Smooth muscle cell (in vitro differentiated cells): ENCODE measurements at regions not wholly inside any gene's neighbourhood (a gene's known extent, or its start where the extent isn't known, plus 50 kb on each side); places are given as distances from the start of the nearest gene placed in this dataset.

Source experiments
- DNase-seq: peaks from one replicate; lab custom pipeline; 2025; ENCODE audit not compliant: unreplicated experiment; lab: John Stamatoyannopoulos, UW
- H2AFZ ChIP-seq: fragments of 200-600 bp; sonication (generic); 2 replicates; pipeline ENCODE4 v1.6.0; 2016; ENCODE audit warnings: antibody characterized with exemption, low read depth, mild to moderate bottlenecking
- H3F3A ChIP-seq: fragments of 200-600 bp; sonication (generic); 2 replicates; pipeline ENCODE4 v1.6.0; 2017; ENCODE audit warnings: antibody characterized with exemption, low read depth
- H3K27ac ChIP-seq: fragments of 200-600 bp; sonication (generic); 2 replicates; pipeline ENCODE4 v1.5.1; 2016; ENCODE audit warnings: low read depth, mild to moderate bottlenecking
- H3K27me3 ChIP-seq: fragments of 200-600 bp; sonication (generic); 2 replicates; pipeline ENCODE4 v1.6.1; 2016; ENCODE audit warnings: low read depth, mild to moderate bottlenecking
- H3K36me3 ChIP-seq: fragments of 200-600 bp; sonication (generic); 2 replicates; pipeline ENCODE4 v1.5.1; 2016; ENCODE audit warnings: low read depth
- H3K4me1 ChIP-seq: fragments of 200-600 bp; sonication (generic); 2 replicates; pipeline ENCODE4 v1.5.1; 2016; ENCODE audit warnings: low read depth
- H3K4me2 ChIP-seq: fragments of 200-600 bp; sonication (generic); 2 replicates; pipeline ENCODE4 v1.6.0; 2016; ENCODE audit warnings: mild to moderate bottlenecking
- H3K4me3 ChIP-seq: fragments of 200-600 bp; sonication (generic); 2 replicates; pipeline ENCODE4 v1.5.1; 2016; ENCODE audit warnings: mild to moderate bottlenecking
- H3K79me2 ChIP-seq: fragments of 200-600 bp; sonication (generic); 2 replicates; pipeline ENCODE4 v1.6.0; 2016; ENCODE audit warnings: low read depth, mild to moderate bottlenecking
- H3K9ac ChIP-seq: fragments of 200-600 bp; sonication (generic); 2 replicates; pipeline ENCODE4 v1.6.0; 2016; ENCODE audit warnings: low read depth
- H3K9me3 ChIP-seq: fragments of 200-600 bp; sonication (generic); replicated peaks from 2 replicates; pipeline ENCODE4 v1.5.1; 2016; ENCODE audit warnings: low read depth
- H4K20me1 ChIP-seq: fragments of 200-600 bp; sonication (generic); 2 replicates; pipeline ENCODE4 v1.6.0; 2016; ENCODE audit warnings: low read depth
- WGBS: methylation state at CpG from one replicate; pipeline ENCODE4 v1.1.7; 2016; ENCODE audit warnings: low lambda C conversion rate; 5-methylcytosine and 5-hydroxymethylcytosine counted together
- TF ChIP-seq, protein P1 (sequence below): fragments of 200-600 bp; sonication (generic); IDR thresholded peaks from 2 replicates; pipeline ENCODE4 v1.5.1; 2017; ENCODE audit warnings: borderline replicate concordance, mild to moderate bottlenecking, antibody characterized with exemption; ENCODE audit not compliant: insufficient read depth, poor library complexity, severe bottlenecking

DNA sequence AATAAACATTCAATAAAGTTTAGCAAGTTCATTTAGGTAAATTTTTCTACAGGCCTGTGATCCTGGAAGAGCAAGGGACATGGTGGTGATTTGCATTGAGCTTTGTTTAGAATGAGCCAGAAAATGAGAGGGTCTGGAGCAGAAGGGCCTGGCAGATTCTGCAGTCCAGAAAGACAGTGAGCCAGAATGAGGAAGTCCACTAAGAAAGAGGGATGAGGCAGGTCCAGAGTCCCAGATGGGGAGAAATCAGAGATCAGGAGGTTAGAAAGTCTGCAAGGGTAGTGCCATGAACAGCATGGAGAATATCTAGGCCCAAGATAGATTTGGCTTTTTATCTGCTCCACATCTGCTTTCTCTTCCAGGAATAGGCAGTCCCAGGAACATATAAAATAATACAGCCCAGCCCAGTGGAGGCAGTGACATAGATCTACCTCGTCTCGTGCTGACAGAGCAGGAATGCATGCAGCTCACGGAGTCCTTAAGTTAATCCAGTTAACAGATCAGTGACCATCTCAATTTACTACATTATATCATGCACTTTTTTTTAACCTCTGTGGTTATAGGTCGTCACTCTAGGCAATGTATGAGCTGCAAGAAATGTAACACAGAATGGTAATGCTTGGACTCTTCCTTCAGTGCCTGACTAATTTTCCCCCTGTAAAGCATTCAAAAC lies 429.0 kb downstream of the SUCLG1 start:
- WGBS, result 37% methylated on average over 4 of the region's 4 CpGs
- TF ChIP-seq, protein P1, sequence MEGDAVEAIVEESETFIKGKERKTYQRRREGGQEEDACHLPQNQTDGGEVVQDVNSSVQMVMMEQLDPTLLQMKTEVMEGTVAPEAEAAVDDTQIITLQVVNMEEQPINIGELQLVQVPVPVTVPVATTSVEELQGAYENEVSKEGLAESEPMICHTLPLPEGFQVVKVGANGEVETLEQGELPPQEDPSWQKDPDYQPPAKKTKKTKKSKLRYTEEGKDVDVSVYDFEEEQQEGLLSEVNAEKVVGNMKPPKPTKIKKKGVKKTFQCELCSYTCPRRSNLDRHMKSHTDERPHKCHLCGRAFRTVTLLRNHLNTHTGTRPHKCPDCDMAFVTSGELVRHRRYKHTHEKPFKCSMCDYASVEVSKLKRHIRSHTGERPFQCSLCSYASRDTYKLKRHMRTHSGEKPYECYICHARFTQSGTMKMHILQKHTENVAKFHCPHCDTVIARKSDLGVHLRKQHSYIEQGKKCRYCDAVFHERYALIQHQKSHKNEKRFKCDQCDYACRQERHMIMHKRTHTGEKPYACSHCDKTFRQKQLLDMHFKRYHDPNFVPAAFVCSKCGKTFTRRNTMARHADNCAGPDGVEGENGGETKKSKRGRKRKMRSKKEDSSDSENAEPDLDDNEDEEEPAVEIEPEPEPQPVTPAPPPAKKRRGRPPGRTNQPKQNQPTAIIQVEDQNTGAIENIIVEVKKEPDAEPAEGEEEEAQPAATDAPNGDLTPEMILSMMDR, result no peak
- peaks cover 11% of the 10 kb centered on the region for H3F3A ChIP-seq

GRCh38 chr2:84026818-84027217 lies 432.3 kb downstream of the SUCLG1 start:
- no peak overlapping the region for H3K9ac ChIP-seq
- no peaks in the 10 kb centered on the region for H3K27me3 ChIP-seq
- H4K20me1 ChIP-seq, result no peaks in the 10 kb centered on the region
- H3K4me1 ChIP-seq, result no peaks in the 10 kb centered on the region
- no peaks in the 10 kb centered on the region for H3K9me3 ChIP-seq
- H3K79me2 ChIP-seq, result no peaks in the 10 kb centered on the region
- H3K4me2 ChIP-seq, result no peak overlapping the region
- no peak overlapping the region for H3K27ac ChIP-seq
- WGBS, result 99% methylated on average over 3 of the region's 3 CpGs
- H3K4me3 ChIP-seq, result no peak overlapping the region
- TF ChIP-seq, protein P1, result no peak
- no peak for DNase-seq
- H3K36me3 ChIP-seq, result no peaks in the 10 kb centered on the region
- H3F3A ChIP-seq, result peaks cover 11% of the 10 kb centered on the region
- H2AFZ ChIP-seq, result no peak overlapping the region

More for the DNA sequence above, 429.0 kb downstream of the SUCLG1 start:
- Histone ChIP-seq H3K27me3 (no peaks in the 10 kb centered on the region), H3K27ac (no peak overlapping the region), H2AFZ (no peak overlapping the region), H3K36me3 (no peaks in the 10 kb centered on the region), H3K4me1 (no peaks in the 10 kb centered on the region), H3K9ac (no peak overlapping the region), H3K9me3 (no peaks in the 10 kb centered on the region), H3K4me2 (no peak overlapping the region), H3K79me2 (no peaks in the 10 kb centered on the region), H4K20me1 (no peaks in the 10 kb centered on the region), H3K4me3 (no peak overlapping the region)
- DNase-seq, result no peak

- Histone ChIP-seq H3K36me3 (no peaks in the 10 kb centered on the region), H4K20me1 (no peaks in the 10 kb centered on the region), H3K27ac (no peak overlapping the region), H3K9me3 (no peaks in the 10 kb centered on the region), H2AFZ (peak overlapping the region; percentile 12), H3K9ac (no peak overlapping the region), H3K79me2 (no peaks in the 10 kb centered on the region), H3K27me3 (no peaks in the 10 kb centered on the region), H3K4me3 (no peak overlapping the region), H3K4me2 (no peak overlapping the region), H3K4me1 (no peaks in the 10 kb centered on the region), H3F3A (no peaks in the 10 kb centered on the region)
- TF ChIP-seq, protein P1, result peak; percentile 77
- DNase-seq, result no peak
- 48% methylated on average over 5 of the region's 5 CpGs for WGBS
Measured at GRCh38 chr2:84022810-84023431, 436.2 kb downstream of the SUCLG1 start.

GRCh38 chr2:84017010-84017409 lies 442.1 kb downstream of the SUCLG1 start:
- no peaks in the 10 kb centered on the region for H3K9me3 ChIP-seq
- TF ChIP-seq, protein P1, result no peak
- no peak overlapping the region for H3K4me2 ChIP-seq
- no peak for DNase-seq
- H3K27me3 ChIP-seq, result no peaks in the 10 kb centered on the region
- no peaks in the 10 kb centered on the region for H4K20me1 ChIP-seq
- no peaks in the 10 kb centered on the region for H3F3A ChIP-seq
- no peaks in the 10 kb centered on the region for H3K79me2 ChIP-seq
- H2AFZ ChIP-seq, result no peak overlapping the region
- H3K4me3 ChIP-seq, result no peak overlapping the region
- H3K4me1 ChIP-seq, result no peaks in the 10 kb centered on the region
- H3K36me3 ChIP-seq, result no peaks in the 10 kb centered on the region
- no peak overlapping the region for H3K27ac ChIP-seq
- H3K9ac ChIP-seq, result no peak overlapping the region
